Peyer's patch (tissue), 4 donors: ENCODE measurements at regions not wholly inside any gene's neighbourhood (a gene's known extent, or its start where the extent isn't known, plus 50 kb on each side); places are given as distances from the start of the nearest gene placed in this dataset.

Source experiments
- DNase-seq, 3 donors: peaks; one replicate each; pipeline ENCODE4 v3.0.0-alpha.2; 2017 to 2019
- H3K27ac ChIP-seq, 4 donors: fragments of 200-600 bp; sonication (generic); one replicate each; pipeline ENCODE4 v1.5.1; 2016 to 2019
- H3K27me3 ChIP-seq, 2 donors: fragments of 200-600 bp; sonication (generic); one replicate each; pipeline ENCODE4 v1.5.1; 2019
- H3K36me3 ChIP-seq, 3 donors: fragments of 200-600 bp; sonication (generic); one replicate each; pipeline ENCODE4 v1.5.1; 2016 to 2019
- H3K4me1 ChIP-seq, 4 donors: fragments of 200-600 bp; sonication (generic); one replicate each; pipeline ENCODE4 v1.5.1; 2016 to 2019
- H3K4me3 ChIP-seq, 4 donors: fragments of 200-600 bp; sonication (generic); 1 replicate in 3 of 4; 2 replicates in 1 of 4; pipeline ENCODE4 v1.5.1; 2016 to 2019; ENCODE audit warnings: mild to moderate bottlenecking in 1 of 4
- H3K9me3 ChIP-seq, 4 donors: fragments of 200-600 bp; sonication (generic); one replicate each; pipeline ENCODE4 v1.5.1; 2016 to 2019; ENCODE audit warnings: mild to moderate bottlenecking in 1 of 4
- POLR2A ChIP-seq, 2 donors: fragments of 450-650 bp; IDR thresholded peaks; one replicate each; pipeline ENCODE4 v1.5.1; 2017; ENCODE audit warnings: antibody characterized with exemption in 2 of 2, mild to moderate bottlenecking in 2 of 2, moderate library complexity in 2 of 2
- TF ChIP-seq, protein P1 (sequence below), 6 experiments: fragments of 450-650 bp in 4 of 6; fragments of 200-600 bp in 2 of 6; sonication (generic) in 1 of 6; IDR thresholded peaks; one replicate each; pipeline ENCODE4 v1.5.1; 2017 to 2019; ENCODE audit warnings: antibody characterized with exemption in 6 of 6, mild to moderate bottlenecking in 3 of 6, moderate library complexity in 1 of 6

DNA sequence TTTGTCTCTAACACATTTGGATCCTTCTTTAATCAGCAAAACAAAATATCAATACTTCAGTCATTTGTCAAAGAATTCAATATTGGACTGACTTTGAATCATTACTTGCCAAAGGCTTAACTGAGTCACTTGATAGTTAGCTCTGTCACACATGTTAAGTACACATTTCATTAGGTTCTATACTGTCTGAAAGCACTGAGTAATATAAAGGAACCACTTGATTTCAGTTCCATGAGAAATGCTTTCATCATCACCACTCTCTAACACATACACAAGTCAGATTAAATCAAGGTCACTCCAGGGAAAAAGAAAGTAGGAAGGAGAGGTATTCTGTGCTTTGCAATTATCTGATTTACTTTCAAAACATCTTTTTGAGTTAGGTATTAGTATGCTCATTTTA is 1233.1 kb downstream of the C4orf33 start:
- H3K4me1 ChIP-seq: no peaks in the 10 kb centered on the region
- DNase-seq: no peak
- H3K36me3 ChIP-seq: no peaks in the 10 kb centered on the region
- H3K4me3 ChIP-seq: no peak overlapping the region
- H3K27me3 ChIP-seq: no peaks in the 10 kb centered on the region
- TF ChIP-seq, protein P1, sequence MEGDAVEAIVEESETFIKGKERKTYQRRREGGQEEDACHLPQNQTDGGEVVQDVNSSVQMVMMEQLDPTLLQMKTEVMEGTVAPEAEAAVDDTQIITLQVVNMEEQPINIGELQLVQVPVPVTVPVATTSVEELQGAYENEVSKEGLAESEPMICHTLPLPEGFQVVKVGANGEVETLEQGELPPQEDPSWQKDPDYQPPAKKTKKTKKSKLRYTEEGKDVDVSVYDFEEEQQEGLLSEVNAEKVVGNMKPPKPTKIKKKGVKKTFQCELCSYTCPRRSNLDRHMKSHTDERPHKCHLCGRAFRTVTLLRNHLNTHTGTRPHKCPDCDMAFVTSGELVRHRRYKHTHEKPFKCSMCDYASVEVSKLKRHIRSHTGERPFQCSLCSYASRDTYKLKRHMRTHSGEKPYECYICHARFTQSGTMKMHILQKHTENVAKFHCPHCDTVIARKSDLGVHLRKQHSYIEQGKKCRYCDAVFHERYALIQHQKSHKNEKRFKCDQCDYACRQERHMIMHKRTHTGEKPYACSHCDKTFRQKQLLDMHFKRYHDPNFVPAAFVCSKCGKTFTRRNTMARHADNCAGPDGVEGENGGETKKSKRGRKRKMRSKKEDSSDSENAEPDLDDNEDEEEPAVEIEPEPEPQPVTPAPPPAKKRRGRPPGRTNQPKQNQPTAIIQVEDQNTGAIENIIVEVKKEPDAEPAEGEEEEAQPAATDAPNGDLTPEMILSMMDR (IDR thresholded peaks at IDR 0.05): no peak
- TF ChIP-seq POLR2A (IDR thresholded peaks at IDR 0.05): no peak
- no peak overlapping the region for H3K27ac ChIP-seq
- no peaks in the 10 kb centered on the region for H3K9me3 ChIP-seq

DNA sequence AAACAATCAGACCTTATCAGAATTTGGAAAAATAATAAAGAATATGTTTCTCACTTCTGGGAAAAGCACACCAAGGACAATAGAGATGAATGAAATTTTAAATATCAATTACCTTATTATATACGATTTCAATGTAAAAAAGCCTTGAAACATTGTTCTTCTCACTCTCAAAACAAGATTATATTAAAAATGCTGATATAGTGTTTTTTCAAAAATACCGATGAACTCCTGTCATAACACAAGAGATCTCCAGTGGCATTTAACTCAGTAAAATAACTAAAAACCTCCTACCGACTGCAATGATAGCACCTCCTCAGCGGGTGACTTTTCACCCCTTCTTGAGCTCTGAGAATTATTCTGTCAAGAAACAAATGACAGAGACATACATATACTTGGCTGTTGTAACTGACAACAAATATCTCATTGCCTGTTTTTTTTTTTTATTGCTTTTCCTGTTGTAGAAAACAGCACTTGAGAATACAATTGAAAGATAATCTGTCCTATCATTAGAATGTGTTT is 1237.3 kb downstream of the C4orf33 start:
- Histone ChIP-seq H3K27ac (no peak overlapping the region), H3K27me3 (no peaks in the 10 kb centered on the region), H3K4me3 (no peak overlapping the region), H3K9me3 (no peaks in the 10 kb centered on the region), H3K36me3 (no peaks in the 10 kb centered on the region), H3K4me1 (no peaks in the 10 kb centered on the region)
- TF ChIP-seq POLR2A (IDR thresholded peaks at IDR 0.05): no peak
- TF ChIP-seq, protein P1 (IDR thresholded peaks at IDR 0.05): no peak
- no peak for DNase-seq

- Histone ChIP-seq H3K27me3 (no peaks in the 10 kb centered on the region), H3K4me1 (no peaks in the 10 kb centered on the region), H3K9me3 (no peaks in the 10 kb centered on the region), H3K36me3 (no peaks in the 10 kb centered on the region), H3K4me3 (no peak overlapping the region), H3K27ac (no peak overlapping the region)
- DNase-seq: no peak
- TF ChIP-seq, protein P1 (IDR thresholded peaks at IDR 0.05): no peak
- TF ChIP-seq POLR2A (IDR thresholded peaks at IDR 0.05): no peak
These were observed 1239.7 kb downstream of the C4orf33 start for GRCh38 chr4:130335417-130336194.

DNA sequence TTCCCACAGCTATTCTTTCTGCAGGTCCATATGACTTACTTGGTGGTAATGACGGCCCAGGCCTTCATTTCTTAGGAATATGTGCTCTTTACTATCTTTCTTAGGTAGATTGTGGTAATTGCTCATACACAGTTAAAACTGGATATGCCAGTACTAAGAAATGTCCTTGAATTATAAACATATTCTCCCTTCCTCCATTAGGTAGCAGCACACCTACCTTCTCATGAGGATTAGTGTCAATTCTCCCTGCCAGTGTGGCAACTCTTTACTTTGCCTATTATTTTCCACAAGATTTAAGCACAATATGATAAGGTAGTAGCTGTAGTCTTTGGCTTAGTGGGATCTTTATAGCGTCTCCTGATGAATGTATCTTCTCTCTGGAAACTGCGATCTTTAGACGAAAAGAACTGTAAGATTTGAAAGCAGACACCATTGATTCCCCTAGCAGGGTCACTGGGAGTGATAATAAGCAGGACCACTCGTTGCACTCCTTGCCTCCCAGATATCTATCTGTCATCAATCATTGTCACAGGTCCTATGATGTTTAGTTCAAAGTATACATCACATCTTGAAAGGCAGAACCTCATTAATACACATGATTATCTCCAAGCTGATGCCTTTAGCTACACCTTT is 1240.7 kb downstream of the C4orf33 start:
- no peak overlapping the region for H3K4me3 ChIP-seq
- H3K9me3 ChIP-seq: no peaks in the 10 kb centered on the region
- no peaks in the 10 kb centered on the region for H3K27me3 ChIP-seq
- TF ChIP-seq POLR2A (IDR thresholded peaks at IDR 0.05): no peak
- TF ChIP-seq, protein P1 (IDR thresholded peaks at IDR 0.05): peak in 2 of 6 experiments; percentile 21 to 39
- H3K36me3 ChIP-seq: no peaks in the 10 kb centered on the region
- no peak overlapping the region for H3K27ac ChIP-seq
- no peaks in the 10 kb centered on the region for H3K4me1 ChIP-seq
- DNase-seq: no peak

GRCh38 chr4:130338851-130339250 is 1242.9 kb downstream of the C4orf33 start:
- no peaks in the 10 kb centered on the region for H3K27me3 ChIP-seq
- no peak for DNase-seq
- H3K9me3 ChIP-seq: no peaks in the 10 kb centered on the region
- no peaks in the 10 kb centered on the region for H3K4me1 ChIP-seq
- H3K4me3 ChIP-seq: no peak overlapping the region
- no peaks in the 10 kb centered on the region for H3K36me3 ChIP-seq
- H3K27ac ChIP-seq: no peak overlapping the region
- TF ChIP-seq POLR2A (IDR thresholded peaks at IDR 0.05): no peak
- TF ChIP-seq, protein P1 (IDR thresholded peaks at IDR 0.05): no peak
